OCI-LY7 (cell line): ENCODE measurements at regions not wholly inside any gene's neighbourhood (a gene's known extent, or its start where the extent isn't known, plus 50 kb on each side); places are given as distances from the start of the nearest gene placed in this dataset.

Source experiments
- EZH2phosphoT487 ChIP-seq: fragments of 200-600 bp; sonication (generic); IDR thresholded peaks from 2 replicates; pipeline ENCODE4 v1.6.1; 2018; ENCODE audit warnings: low read depth, borderline replicate concordance, mild to moderate bottlenecking, mixed run types, antibody characterized with exemption, low read length, moderate library complexity, mixed read lengths
- TF ChIP-seq, protein P1 (sequence below): fragments of 200-600 bp; sonication (generic); conservative IDR thresholded peaks from 2 replicates; pipeline ENCODE4 v1.5.1; 2014; ENCODE audit warnings: mild to moderate bottlenecking, antibody characterized with exemption, low read length, moderate library complexity, mixed read lengths

DNA sequence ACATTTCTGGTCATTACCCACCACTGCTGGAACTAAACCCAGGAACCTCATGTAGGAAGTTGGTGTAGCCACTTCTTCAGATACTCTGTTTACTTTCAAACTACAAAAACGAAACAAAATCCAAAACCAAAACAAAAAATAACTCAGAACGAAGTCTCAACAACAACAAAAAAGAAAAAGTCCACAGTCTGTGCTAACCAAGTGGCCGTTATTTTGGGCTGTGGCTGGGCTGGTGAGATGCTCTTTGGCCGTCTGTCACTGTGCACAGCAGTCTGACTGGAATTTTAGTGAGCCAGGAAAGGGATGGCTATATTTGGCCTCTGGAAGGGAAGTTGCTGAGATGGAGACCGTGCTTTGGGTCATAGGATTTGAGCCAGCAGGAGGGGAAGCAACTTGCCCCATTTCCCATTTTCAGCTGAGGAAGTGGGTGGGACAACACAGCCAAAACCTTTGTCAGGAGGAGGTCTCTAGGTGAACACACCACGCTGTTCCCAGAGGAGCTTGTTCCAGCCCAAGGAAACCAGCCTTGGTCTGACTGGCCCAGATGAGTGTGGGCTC, 334.1 kb downstream of the ZSWIM6 start:
- TF ChIP-seq, protein P1, sequence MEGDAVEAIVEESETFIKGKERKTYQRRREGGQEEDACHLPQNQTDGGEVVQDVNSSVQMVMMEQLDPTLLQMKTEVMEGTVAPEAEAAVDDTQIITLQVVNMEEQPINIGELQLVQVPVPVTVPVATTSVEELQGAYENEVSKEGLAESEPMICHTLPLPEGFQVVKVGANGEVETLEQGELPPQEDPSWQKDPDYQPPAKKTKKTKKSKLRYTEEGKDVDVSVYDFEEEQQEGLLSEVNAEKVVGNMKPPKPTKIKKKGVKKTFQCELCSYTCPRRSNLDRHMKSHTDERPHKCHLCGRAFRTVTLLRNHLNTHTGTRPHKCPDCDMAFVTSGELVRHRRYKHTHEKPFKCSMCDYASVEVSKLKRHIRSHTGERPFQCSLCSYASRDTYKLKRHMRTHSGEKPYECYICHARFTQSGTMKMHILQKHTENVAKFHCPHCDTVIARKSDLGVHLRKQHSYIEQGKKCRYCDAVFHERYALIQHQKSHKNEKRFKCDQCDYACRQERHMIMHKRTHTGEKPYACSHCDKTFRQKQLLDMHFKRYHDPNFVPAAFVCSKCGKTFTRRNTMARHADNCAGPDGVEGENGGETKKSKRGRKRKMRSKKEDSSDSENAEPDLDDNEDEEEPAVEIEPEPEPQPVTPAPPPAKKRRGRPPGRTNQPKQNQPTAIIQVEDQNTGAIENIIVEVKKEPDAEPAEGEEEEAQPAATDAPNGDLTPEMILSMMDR, result no peak
- no peak for TF ChIP-seq EZH2phosphoT487
